Mesodermal cell (in vitro differentiated cells): ENCODE measurements at regions not wholly inside any gene's neighbourhood (a gene's known extent, or its start where the extent isn't known, plus 50 kb on each side); places are given as distances from the start of the nearest gene placed in this dataset.

Source experiments
- H3K27ac ChIP-seq: 2 replicates; pipeline ENCODE4 v1.7.0; 2013; ENCODE audit warnings: mild to moderate bottlenecking, low read depth, low read length, moderate library complexity; ENCODE audit not compliant: severe bottlenecking
- H3K36me3 ChIP-seq: 2 replicates; pipeline ENCODE4 v1.7.1; 2013; ENCODE audit warnings: mild to moderate bottlenecking, low read length, moderate library complexity; ENCODE audit not compliant: control insufficient read depth, insufficient read depth
- H3K4me1 ChIP-seq: one replicate; pipeline ENCODE4 v1.7.1; 2013; ENCODE audit warnings: mild to moderate bottlenecking, low read length; ENCODE audit not compliant: insufficient read depth, control insufficient read depth, poor library complexity, severe bottlenecking
- H3K4me3 ChIP-seq: 2 replicates; pipeline ENCODE4 v1.7.0; 2013; ENCODE audit warnings: low read length, control low read depth, mild to moderate bottlenecking; ENCODE audit not compliant: insufficient read depth, poor library complexity, severe bottlenecking; ENCODE audit errors: extremely low read depth
- H3K9me3 ChIP-seq: 2 replicates; pipeline ENCODE4 v1.7.1; 2013; ENCODE audit warnings: mild to moderate bottlenecking, low read length, moderate library complexity; ENCODE audit not compliant: control insufficient read depth
- WGBS, 2 experiments: methylation state at CpG; one replicate each; pipeline ENCODE4 v1.1.5; 2013; ENCODE audit warnings: missing lambda C conversion rate in 2 of 2; ENCODE audit not compliant: insufficient coverage in 2 of 2; 5-methylcytosine and 5-hydroxymethylcytosine counted together

- H3K27ac ChIP-seq: no peak overlapping the region
- no peak overlapping the region for H3K4me3 ChIP-seq
- H3K4me1 ChIP-seq: peaks cover 20% of the 10 kb centered on the region
- H3K9me3 ChIP-seq: no peaks in the 10 kb centered on the region
- WGBS, 2 experiments: 95 to 100% methylated on average over 1 to 3 of the region's 7 CpGs
- no peaks in the 10 kb centered on the region for H3K36me3 ChIP-seq
These were observed 277.1 kb downstream of the KLF5 start for GRCh38 chr13:73335944-73336343.

- Histone ChIP-seq H3K4me1 (peaks cover 20% of the 10 kb centered on the region), H3K36me3 (no peaks in the 10 kb centered on the region), H3K4me3 (no peak overlapping the region), H3K9me3 (no peaks in the 10 kb centered on the region), H3K27ac (no peak overlapping the region)
- 100% methylated on average over 1 of the region's 5 CpGs; no CpG with 5 or more reads in 1 of the 2 experiments for WGBS, 2 experiments
These were observed 276.4 kb downstream of the KLF5 start for GRCh38 chr13:73335210-73335609.

- WGBS, 2 experiments: 80 to 100% methylated on average over 1 of the region's 4 CpGs
- H3K27ac ChIP-seq: no peak overlapping the region
- no peaks in the 10 kb centered on the region for H3K36me3 ChIP-seq
- peaks cover 20% of the 10 kb centered on the region for H3K4me1 ChIP-seq
- H3K4me3 ChIP-seq: no peak overlapping the region
- no peaks in the 10 kb centered on the region for H3K9me3 ChIP-seq
These were observed 275.6 kb downstream of the KLF5 start for GRCh38 chr13:73334445-73334844.

DNA sequence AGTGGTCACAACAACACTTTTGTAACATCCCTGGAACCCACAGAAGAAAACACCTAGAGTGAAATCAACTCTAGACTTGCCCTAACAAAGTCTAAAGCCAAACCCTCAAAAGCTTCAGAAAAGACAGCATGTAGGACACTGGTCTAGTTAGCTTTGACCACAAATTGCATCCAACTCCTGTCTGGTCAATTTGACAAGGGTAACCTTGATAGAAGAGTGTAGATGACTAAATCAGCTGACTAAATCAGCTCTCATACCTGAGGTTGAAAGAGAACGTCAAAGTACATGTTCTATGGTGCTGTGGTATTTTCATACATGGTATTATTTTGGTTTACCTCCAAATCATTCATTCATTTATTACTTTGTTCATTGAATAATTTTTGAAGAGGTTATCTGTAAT, 272.8 kb downstream of the KLF5 start:
- Histone ChIP-seq H3K36me3 (no peaks in the 10 kb centered on the region), H3K4me1 (peaks cover 9% of the 10 kb centered on the region), H3K9me3 (no peaks in the 10 kb centered on the region), H3K4me3 (no peak overlapping the region), H3K27ac (no peak overlapping the region)
- WGBS, 2 experiments: no CpG with 5 or more reads among the region's 1 CpG

DNA sequence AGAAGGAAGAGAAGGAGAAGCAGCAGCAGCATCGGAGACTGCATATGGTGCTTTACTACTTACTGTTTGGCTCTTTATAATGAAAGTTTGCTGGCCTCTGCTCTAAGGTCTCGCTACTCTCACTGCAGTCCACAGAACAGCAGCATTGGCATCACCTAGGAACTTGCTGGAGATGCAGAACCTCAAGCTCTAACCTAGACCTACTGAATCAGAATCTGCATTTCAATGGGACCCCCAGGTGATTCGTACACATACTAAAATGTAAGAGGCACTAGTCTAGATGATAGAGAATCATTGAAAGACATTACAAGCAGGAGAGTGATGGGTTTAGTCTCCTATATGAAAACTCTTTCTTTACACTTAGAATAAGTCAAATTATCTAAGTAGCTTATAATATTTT, 270.6 kb downstream of the KLF5 start:
- Histone ChIP-seq H3K36me3 (no peaks in the 10 kb centered on the region), H3K4me3 (no peak overlapping the region), H3K4me1 (no peaks in the 10 kb centered on the region), H3K9me3 (no peaks in the 10 kb centered on the region), H3K27ac (no peak overlapping the region)
- 100% methylated on average over 1 to 2 of the region's 3 CpGs for WGBS, 2 experiments

DNA sequence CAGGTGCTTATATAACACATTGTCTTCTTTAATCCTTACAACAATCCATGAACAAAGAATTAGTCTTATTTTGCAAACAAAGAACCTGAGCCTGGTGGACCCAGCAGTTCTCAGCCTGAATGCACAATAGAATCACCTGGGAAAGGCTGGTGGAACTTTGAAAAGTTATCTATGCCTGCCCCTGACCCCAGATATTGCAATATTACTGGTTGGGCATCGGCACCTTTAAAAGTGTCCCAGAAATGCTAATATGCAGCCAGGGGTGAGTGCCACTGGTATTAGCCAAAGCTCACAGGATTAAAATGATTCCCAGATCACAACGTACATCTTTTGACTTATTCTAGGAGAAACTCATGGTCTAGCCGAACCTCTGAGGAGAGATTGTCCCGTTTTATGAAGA, 268.8 kb downstream of the KLF5 start:
- Histone ChIP-seq H3K27ac (no peak overlapping the region), H3K4me3 (no peak overlapping the region)
- 85 to 91% methylated on average over 1 to 2 of the region's 4 CpGs for WGBS, 2 experiments

GRCh38 chr13:73325723-73326558, 267.1 kb downstream of the KLF5 start:
- no peaks in the 10 kb centered on the region for H3K4me1 ChIP-seq

More for the DNA sequence above, 268.8 kb downstream of the KLF5 start:
- Histone ChIP-seq H3K4me1 (no peaks in the 10 kb centered on the region), H3K36me3 (no peaks in the 10 kb centered on the region), H3K9me3 (no peaks in the 10 kb centered on the region)

GRCh38 chr13:73324842-73325722, 266.3 kb downstream of the KLF5 start:
- H3K27ac ChIP-seq: no peak overlapping the region

More at GRCh38 chr13:73325723-73326558, 267.1 kb downstream of the KLF5 start:
- no peak overlapping the region for H3K4me3 ChIP-seq
- no peak overlapping the region for H3K27ac ChIP-seq
- H3K9me3 ChIP-seq: no peaks in the 10 kb centered on the region
- H3K36me3 ChIP-seq: no peaks in the 10 kb centered on the region
- 88 to 94% methylated on average over 3 to 5 of the region's 7 CpGs for WGBS, 2 experiments

DNA sequence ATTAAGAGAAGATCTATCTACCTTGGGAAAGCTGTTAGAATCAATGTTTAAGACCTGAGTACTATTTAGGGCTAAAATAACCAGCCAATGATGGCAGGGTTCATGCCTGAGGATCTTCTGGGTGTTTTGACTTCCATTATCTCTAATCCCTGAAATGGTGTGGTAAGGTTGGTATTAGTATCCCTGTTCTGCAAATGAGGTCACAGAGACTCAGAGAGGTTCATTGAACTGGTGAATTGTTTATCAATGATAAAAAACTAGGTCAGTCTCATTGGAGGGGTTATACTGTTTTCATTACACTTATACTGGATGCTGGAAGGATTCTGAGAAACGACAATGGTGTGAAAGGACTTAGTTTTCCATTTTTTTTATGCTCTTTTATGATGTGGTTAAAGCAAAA, 264.8 kb downstream of the KLF5 start:
- no peaks in the 10 kb centered on the region for H3K4me1 ChIP-seq
- H3K4me3 ChIP-seq: no peak overlapping the region
- 60% methylated on average over 1 of the region's 1 CpG; no CpG with 5 or more reads in 1 of the 2 experiments for WGBS, 2 experiments
- H3K36me3 ChIP-seq: no peaks in the 10 kb centered on the region
- no peaks in the 10 kb centered on the region for H3K9me3 ChIP-seq
- no peak overlapping the region for H3K27ac ChIP-seq

More at GRCh38 chr13:73324842-73325722, 266.3 kb downstream of the KLF5 start:
- no peak overlapping the region for H3K4me3 ChIP-seq
- 80 to 85% methylated on average over 4 to 5 of the region's 10 CpGs for WGBS, 2 experiments
- no peaks in the 10 kb centered on the region for H3K36me3 ChIP-seq
- H3K4me1 ChIP-seq: no peaks in the 10 kb centered on the region
- H3K9me3 ChIP-seq: no peaks in the 10 kb centered on the region

- no peak overlapping the region for H3K27ac ChIP-seq
- no peaks in the 10 kb centered on the region for H3K36me3 ChIP-seq
- H3K4me3 ChIP-seq: no peak overlapping the region
- no peaks in the 10 kb centered on the region for H3K9me3 ChIP-seq
- no peaks in the 10 kb centered on the region for H3K4me1 ChIP-seq
- 100% methylated on average over 1 of the region's 2 CpGs; no CpG with 5 or more reads in 1 of the 2 experiments for WGBS, 2 experiments
These were observed 262.2 kb downstream of the KLF5 start for GRCh38 chr13:73321043-73321442.
